H1 (cell line): ENCODE measurements at regions not wholly inside any gene's neighbourhood (a gene's known extent, or its start where the extent isn't known, plus 50 kb on each side); places are given as distances from the start of the nearest gene placed in this dataset.

Experiments
- GABPA ChIP-seq: IDR thresholded peaks from 2 replicates; pipeline ENCODE4 v1.6.1; 2011; ENCODE audit warnings: mild to moderate bottlenecking, low read length, moderate library complexity, borderline replicate concordance; ENCODE audit not compliant: insufficient read depth
- POLR2A ChIP-seq, 2 experiments: IDR thresholded peaks; 1 replicate in 1 of 2; 2 replicates in 1 of 2; pipeline ENCODE4 v1.6.1; 2011; ENCODE audit warnings: low read depth in 2 of 2, low read length in 2 of 2, mild to moderate bottlenecking in 2 of 2; ENCODE audit errors: control extremely low read depth in 1 of 2
- SIN3A ChIP-seq, 2 experiments: IDR thresholded peaks in 1 of 2; conservative IDR thresholded peaks in 1 of 2; 2 replicates each; pipeline ENCODE4 v1.6.1; 2011 to 2012; ENCODE audit warnings: low read length in 2 of 2, improper control_type of control experiment in 1 of 2, low read depth in 1 of 2, mild to moderate bottlenecking in 1 of 2
- TEAD4 ChIP-seq: IDR thresholded peaks from 2 replicates; pipeline ENCODE4 v1.6.1; 2012; ENCODE audit warnings: low read depth, low read length, inconsistent platforms, mixed read lengths
- USF2 ChIP-seq: IDR thresholded peaks from 2 replicates; pipeline ENCODE4 v1.6.1; 2011; ENCODE audit warnings: low read length, improper control_type of control experiment

DNA sequence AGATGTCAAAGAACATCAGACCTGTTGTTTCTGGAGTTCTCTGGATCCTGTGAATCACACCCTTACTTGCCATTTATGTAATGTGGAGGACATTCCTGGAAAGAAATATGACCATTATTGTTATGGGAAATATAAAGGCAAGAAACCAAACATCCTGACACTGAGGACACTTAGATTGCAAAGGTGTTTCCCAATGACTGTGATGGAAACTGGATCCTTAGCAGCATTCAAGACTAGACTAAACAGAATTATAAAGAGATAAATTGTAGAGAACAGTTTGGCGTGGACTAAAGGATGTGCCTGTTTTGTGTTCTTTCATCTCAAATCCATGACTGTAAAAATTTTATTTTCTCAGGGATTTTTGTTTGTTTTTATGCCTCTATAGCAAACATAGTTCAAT lies 347.7 kb upstream of the SLC14A2 start (continued):
- TF ChIP-seq USF2 (no peak), POLR2A (IDR thresholded peaks at IDR 0.05; ENCODE audit: control extremely low read depth in 1 of 2, low read depth in 2 of 2, low read length in 2 of 2) (no peak), SIN3A (conservative IDR thresholded peaks at IDR 0.05 in 1 of 2, IDR thresholded peaks at IDR 0.05 in 1 of 2; ENCODE audit: low read depth in 1 of 2, low read length in 2 of 2) (no peak), GABPA (no peak), TEAD4 (no peak)
